Prostate gland (tissue), 2 donors: ENCODE measurements at regions not wholly inside any gene's neighbourhood (a gene's known extent, or its start where the extent isn't known, plus 50 kb on each side); places are given as distances from the start of the nearest gene placed in this dataset.

Experiments
- CTCF ChIP-seq, 4 experiments: fragments of 200-600 bp in 2 of 4; fragments of 450-650 bp in 2 of 4; sonication (generic) in 2 of 4; IDR thresholded peaks; 1 replicate in 3 of 4; 2 replicates in 1 of 4; pipeline ENCODE4 v1.5.1; 2016 to 2019; ENCODE audit warnings: antibody characterized with exemption in 4 of 4, mild to moderate bottlenecking in 2 of 4, moderate library complexity in 2 of 4
- POLR2A ChIP-seq: fragments of 450-650 bp; IDR thresholded peaks from one replicate; pipeline ENCODE4 v1.6.1; 2016; ENCODE audit warnings: antibody characterized with exemption, mild to moderate bottlenecking

GRCh38 chr9:2557693-2558092 lies 63.9 kb upstream of the VLDLR start:
- TF ChIP-seq CTCF (IDR thresholded peaks at IDR 0.05) (no peak), POLR2A (no peak)
